ENCODE measurements at regions not wholly inside any gene's neighbourhood (a gene's known extent, or its start where the extent isn't known, plus 50 kb on each side); places are given as distances from the start of the nearest gene placed in this dataset.

DNA sequence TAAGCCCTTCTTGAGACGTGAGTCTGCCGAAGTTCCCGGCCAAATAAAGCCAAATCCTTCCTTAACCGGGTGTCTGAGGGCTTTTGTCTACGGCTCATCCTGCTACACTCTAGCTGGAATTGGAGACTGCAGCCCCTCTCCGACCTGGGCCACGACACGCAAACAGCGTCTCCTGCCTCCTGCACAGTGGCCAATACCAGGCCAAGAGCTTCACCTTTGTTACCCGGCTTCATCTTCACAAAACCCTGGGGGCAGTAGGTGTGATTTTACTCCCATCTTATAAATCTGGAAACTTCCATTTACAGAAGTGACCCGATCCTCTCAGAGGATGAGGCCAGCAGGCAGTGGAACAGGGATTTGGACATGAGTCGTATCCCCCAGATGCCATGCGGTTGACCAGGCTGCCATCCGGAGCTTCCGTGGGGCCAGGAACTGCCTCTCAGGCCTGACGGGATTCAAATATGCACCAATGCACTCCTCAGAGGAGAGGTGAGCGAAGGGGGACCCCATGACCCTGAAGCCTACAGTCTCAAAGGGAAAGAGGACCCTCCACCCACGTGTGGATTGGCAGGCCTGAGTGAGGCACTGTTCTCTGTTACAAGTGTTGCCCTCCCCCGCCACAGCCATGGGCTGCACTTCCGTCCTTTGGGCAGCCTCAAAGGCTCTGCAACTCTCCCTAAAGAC, 53.2 kb upstream of the KLF13 start:
- Histone ChIP-seq H3K4me3 (ENCODE audit: low read depth, low read length) (no peak overlapping the region), H3K4me1 (ENCODE audit: control insufficient read depth, insufficient read depth, low read length) (no peaks in the 10 kb centered on the region), H3K27ac (ENCODE audit: extremely low read depth, low read depth, low read length) (no peak overlapping the region), H3K36me3 (ENCODE audit: control insufficient read depth in 2 of 2, insufficient read depth in 1 of 2, low read length in 2 of 2) (no peaks in the 10 kb centered on the region), H3K9me3 (ENCODE audit: control insufficient read depth, insufficient read depth, low read depth, low read length) (no peaks in the 10 kb centered on the region)
- POLR2A ChIA-PET: no interaction called here
- TF ChIP-seq, protein P1, sequence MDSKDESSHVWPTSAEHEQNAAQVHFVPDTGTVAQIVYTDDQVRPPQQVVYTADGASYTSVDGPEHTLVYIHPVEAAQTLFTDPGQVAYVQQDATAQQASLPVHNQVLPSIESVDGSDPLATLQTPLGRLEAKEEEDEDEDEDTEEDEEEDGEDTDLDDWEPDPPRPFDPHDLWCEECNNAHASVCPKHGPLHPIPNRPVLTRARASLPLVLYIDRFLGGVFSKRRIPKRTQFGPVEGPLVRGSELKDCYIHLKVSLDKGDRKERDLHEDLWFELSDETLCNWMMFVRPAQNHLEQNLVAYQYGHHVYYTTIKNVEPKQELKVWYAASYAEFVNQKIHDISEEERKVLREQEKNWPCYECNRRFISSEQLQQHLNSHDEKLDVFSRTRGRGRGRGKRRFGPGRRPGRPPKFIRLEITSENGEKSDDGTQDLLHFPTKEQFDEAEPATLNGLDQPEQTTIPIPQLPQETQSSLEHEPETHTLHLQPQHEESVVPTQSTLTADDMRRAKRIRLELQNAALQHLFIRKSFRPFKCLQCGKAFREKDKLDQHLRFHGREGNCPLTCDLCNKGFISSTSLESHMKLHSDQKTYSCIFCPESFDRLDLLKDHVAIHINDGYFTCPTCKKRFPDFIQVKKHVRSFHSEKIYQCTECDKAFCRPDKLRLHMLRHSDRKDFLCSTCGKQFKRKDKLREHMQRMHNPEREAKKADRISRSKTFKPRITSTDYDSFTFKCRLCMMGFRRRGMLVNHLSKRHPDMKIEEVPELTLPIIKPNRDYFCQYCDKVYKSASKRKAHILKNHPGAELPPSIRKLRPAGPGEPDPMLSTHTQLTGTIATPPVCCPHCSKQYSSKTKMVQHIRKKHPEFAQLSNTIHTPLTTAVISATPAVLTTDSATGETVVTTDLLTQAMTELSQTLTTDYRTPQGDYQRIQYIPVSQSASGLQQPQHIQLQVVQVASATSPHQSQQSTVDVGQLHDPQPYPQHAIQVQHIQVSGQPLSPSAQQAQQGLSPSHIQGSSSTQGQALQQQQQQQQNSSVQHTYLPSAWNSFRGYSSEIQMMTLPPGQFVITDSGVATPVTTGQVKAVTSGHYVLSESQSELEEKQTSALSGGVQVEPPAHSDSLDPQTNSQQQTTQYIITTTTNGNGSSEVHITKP (tag by site-specific recombination; IDR thresholded peaks at IDR 0.05): no peak
- TF ChIP-seq, protein P2, sequence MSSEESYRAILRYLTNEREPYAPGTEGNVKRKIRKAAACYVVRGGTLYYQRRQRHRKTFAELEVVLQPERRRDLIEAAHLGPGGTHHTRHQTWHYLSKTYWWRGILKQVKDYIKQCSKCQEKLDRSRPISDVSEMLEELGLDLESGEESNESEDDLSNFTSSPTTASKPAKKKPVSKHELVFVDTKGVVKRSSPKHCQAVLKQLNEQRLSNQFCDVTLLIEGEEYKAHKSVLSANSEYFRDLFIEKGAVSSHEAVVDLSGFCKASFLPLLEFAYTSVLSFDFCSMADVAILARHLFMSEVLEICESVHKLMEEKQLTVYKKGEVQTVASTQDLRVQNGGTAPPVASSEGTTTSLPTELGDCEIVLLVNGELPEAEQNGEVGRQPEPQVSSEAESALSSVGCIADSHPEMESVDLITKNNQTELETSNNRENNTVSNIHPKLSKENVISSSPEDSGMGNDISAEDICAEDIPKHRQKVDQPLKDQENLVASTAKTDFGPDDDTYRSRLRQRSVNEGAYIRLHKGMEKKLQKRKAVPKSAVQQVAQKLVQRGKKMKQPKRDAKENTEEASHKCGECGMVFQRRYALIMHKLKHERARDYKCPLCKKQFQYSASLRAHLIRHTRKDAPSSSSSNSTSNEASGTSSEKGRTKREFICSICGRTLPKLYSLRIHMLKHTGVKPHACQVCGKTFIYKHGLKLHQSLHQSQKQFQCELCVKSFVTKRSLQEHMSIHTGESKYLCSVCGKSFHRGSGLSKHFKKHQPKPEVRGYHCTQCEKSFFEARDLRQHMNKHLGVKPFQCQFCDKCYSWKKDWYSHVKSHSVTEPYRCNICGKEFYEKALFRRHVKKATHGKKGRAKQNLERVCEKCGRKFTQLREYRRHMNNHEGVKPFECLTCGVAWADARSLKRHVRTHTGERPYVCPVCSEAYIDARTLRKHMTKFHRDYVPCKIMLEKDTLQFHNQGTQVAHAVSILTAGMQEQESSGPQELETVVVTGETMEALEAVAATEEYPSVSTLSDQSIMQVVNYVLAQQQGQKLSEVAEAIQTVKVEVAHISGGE (tag by site-specific recombination; conservative IDR thresholded peaks at IDR 0.05; ENCODE audit: low read depth): no peak
- CTCF ChIA-PET: no interaction called here

DNA sequence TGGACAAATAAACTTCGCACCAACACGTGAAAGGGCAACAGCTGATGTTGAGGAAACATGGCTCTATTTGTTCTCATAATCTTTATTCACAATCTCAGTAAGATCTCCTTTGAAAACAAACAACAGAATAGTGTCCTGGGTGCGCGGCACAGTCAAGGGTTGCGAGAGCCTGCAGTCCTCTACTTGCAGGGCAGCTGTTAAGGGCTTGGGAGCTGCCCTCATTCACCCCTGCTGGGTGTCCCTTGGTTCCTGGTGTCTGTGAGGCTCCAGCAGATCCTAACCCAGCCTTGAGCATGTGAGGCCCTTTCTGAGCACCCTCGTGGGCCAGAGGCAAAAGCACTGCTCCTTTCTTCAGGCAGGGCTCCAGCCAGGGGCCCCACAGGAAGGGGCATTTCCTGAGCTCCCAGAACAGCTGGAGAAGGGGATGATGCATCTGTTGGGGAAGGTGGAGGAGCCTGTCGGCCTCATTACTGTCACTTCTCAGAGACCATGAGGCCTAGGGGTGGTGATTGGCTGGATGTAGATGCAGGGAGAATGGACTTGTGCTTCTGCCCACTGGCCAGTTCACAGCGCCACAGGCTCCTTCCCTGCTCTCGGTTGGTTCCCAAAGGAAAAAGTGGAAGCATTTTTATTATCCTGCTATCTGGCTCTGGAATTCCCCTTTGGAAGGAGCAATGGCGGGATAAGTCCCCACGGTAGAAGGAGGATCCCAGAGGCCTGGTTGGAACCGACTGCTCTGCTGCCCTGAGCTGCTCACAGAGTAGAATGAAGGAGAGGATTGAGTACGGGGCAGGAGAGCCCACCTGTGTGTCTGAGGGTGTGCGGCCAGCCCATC, 51.9 kb upstream of the KLF13 start:
- Histone ChIP-seq H3K9me3 (ENCODE audit: control insufficient read depth, insufficient read depth, low read depth, low read length) (no peaks in the 10 kb centered on the region), H3K27ac (ENCODE audit: extremely low read depth, low read depth, low read length) (no peak overlapping the region), H3K4me1 (ENCODE audit: control insufficient read depth, insufficient read depth, low read length) (no peaks in the 10 kb centered on the region), H3K36me3 (ENCODE audit: control insufficient read depth in 2 of 2, insufficient read depth in 1 of 2, low read length in 2 of 2) (no peaks in the 10 kb centered on the region), H3K4me3 (ENCODE audit: low read depth, low read length) (no peak overlapping the region)
- CTCF ChIA-PET: no interaction called here
- peak; percentile 45; the same call in 1 of the 2 replicates for TF ChIP-seq ZIC2 (tag by site-specific recombination; IDR thresholded peaks at IDR 0.05)
- TF ChIP-seq ZNF391 (tag by site-specific recombination; IDR thresholded peaks at IDR 0.05; ENCODE audit: borderline replicate concordance, low read depth): no peak
- POLR2A ChIA-PET: no interaction called here

DNA sequence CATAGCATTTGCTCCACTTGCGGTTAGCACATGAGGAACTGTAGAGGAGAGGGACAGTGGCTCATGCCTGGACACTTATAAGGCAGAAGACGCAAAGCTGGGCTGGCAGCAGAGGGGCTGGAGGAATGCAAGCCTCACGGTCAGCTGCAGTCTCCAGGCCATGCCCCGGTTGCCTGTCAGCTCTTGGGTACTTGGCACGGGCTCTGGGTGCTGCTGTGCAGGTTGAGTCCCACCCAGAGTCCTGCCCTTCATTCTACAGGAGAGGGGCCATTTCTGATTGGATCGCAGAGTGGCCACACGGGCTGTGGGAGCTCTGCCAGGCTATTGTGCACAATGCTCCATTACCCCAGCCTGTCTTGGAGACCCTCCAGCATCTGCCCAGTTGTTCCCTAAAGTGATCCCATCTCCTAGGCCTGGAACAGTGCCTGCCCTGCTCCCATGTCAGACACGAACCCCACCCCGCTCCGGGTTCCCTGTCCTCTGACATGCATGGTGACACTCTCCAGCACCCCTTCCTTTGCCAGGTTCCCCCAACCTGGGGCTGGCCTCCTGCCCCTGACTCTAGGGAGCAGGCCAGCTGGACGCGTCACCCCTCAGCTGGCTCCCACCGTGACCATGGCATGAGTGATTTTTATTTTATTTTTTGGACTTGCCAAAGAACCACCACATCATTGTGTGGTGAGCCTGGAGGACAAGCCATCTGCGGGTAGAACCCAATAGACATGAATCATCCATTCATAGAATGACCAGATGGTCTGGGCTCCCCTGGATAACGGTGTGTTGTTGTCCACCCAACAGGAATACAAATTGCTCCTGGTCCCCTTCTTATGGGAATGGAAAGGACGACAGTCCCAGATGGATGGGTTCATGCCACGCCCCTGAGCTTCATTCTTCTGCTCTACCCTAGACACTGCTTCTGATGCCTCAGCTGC, 51.0 kb upstream of the KLF13 start:
- CTCF ChIA-PET: no interaction called here
- Histone ChIP-seq H3K36me3 (ENCODE audit: control insufficient read depth in 2 of 2, insufficient read depth in 1 of 2, low read length in 2 of 2) (no peaks in the 10 kb centered on the region), H3K27ac (ENCODE audit: extremely low read depth, low read depth, low read length) (no peak overlapping the region), H3K4me3 (ENCODE audit: low read depth, low read length) (no peak overlapping the region), H3K4me1 (ENCODE audit: control insufficient read depth, insufficient read depth, low read length) (no peaks in the 10 kb centered on the region), H3K9me3 (ENCODE audit: control insufficient read depth, insufficient read depth, low read depth, low read length) (no peaks in the 10 kb centered on the region)
- POLR2A ChIA-PET: no interaction called here
- TF ChIP-seq ZXDB (tag by site-specific recombination; IDR thresholded peaks at IDR 0.05): no peak
- TF ChIP-seq, protein P3, sequence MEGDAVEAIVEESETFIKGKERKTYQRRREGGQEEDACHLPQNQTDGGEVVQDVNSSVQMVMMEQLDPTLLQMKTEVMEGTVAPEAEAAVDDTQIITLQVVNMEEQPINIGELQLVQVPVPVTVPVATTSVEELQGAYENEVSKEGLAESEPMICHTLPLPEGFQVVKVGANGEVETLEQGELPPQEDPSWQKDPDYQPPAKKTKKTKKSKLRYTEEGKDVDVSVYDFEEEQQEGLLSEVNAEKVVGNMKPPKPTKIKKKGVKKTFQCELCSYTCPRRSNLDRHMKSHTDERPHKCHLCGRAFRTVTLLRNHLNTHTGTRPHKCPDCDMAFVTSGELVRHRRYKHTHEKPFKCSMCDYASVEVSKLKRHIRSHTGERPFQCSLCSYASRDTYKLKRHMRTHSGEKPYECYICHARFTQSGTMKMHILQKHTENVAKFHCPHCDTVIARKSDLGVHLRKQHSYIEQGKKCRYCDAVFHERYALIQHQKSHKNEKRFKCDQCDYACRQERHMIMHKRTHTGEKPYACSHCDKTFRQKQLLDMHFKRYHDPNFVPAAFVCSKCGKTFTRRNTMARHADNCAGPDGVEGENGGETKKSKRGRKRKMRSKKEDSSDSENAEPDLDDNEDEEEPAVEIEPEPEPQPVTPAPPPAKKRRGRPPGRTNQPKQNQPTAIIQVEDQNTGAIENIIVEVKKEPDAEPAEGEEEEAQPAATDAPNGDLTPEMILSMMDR (tag by site-specific recombination; IDR thresholded peaks at IDR 0.05): no peak
- no peak for TF ChIP-seq ZNF223 (tag by site-specific recombination; IDR thresholded peaks at IDR 0.05)
- TF ChIP-seq ZNF837 (tag by site-specific recombination; IDR thresholded peaks at IDR 0.05): no peak
- no peak for TF ChIP-seq ZNF843 (tag by site-specific recombination; IDR thresholded peaks at IDR 0.05)
- TF ChIP-seq ZNF248 (tag by site-specific recombination; IDR thresholded peaks at IDR 0.05): no peak
- TF ChIP-seq ZNF48 (tag by site-specific recombination; IDR thresholded peaks at IDR 0.05): no peak
- TF ChIP-seq ZNF202 (tag by site-specific recombination; IDR thresholded peaks at IDR 0.05; ENCODE audit: borderline replicate concordance): no peak
- TF ChIP-seq, protein P1 (tag by site-specific recombination; IDR thresholded peaks at IDR 0.05): no peak
